GM19239 (cell line): ENCODE measurements at regions not wholly inside any gene's neighbourhood (a gene's known extent, or its start where the extent isn't known, plus 50 kb on each side); places are given as distances from the start of the nearest gene placed in this dataset.
"Not testable (repeated sequence)": the region's sequence is repeated elsewhere in the genome, so short reads cannot be mapped to it uniquely, and the experiment has no call there.

Source experiments
- DNase-seq: peaks from one replicate; pipeline ENCODE4 v3.0.0; 2011; ENCODE audit warnings: low spot score; ENCODE audit not compliant: insufficient read length
- FAIRE-seq: peaks from 2 replicates; lab custom pipeline; 2011; peaks lifted over from hg19 to GRCh38; lab: Jason Lieb, UNC

- FAIRE-seq (no peak), DNase-seq (no peak)
Measured at GRCh38 chr12:66733321-66733720, 54.4 kb upstream of the GRIP1 start.

DNA sequence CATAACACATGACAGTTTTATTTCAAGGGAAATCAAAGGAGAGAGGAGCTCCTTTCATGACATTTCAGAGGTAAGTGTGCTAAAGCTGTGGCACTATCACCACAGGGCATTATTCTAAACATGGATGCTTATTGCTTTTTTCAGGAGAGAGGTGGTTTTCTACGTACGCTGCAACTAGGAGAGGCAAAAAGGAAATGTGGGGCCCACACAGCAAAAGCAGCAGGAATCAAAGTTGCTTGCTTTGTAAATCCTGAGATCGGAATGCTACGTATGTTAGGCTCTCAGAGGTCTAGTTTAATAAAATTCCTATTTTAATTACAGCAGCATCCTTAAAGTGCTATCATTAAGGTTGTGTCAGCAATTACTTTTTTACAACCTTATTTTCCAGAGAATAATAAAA, 55.0 kb upstream of the GRIP1 start:
- FAIRE-seq (no peak), DNase-seq (no peak)

GRCh38 chr12:66735275-66735674, 56.4 kb upstream of the GRIP1 start:
- no peak for FAIRE-seq

GRCh38 chr12:66736931-66737330, 58.1 kb upstream of the GRIP1 start:
- FAIRE-seq (no peak), DNase-seq (no peak)

More at GRCh38 chr12:66735275-66735674, 56.4 kb upstream of the GRIP1 start:
- DNase-seq = no peak

DNA sequence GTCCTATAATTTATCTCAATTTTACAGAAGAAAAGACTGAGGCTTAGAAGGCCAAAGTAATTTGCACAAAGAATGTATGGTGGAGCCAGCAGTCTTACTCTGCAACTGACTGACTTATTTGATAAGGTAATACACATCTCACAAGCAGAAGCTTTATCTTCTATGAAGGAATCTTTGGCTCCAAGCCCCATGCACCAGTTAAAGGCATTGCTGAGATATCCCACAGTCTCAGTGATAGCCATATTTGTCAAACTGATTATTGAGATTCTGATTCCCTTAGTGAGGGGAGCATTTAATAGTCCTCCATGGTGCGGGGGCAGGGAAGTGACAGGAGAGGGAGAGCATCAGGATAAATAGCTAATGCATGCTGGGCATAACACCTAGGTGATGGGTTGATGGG, 60.4 kb upstream of the GRIP1 start:
- DNase-seq = no peak
- no peak for FAIRE-seq

GRCh38 chr12:66739940-66740651, 61.2 kb upstream of the GRIP1 start:
- FAIRE-seq = no peak

GRCh38 chr12:66740732-66741131, 61.9 kb upstream of the GRIP1 start:
- FAIRE-seq = no peak
- no peak for DNase-seq

More at GRCh38 chr12:66739940-66740651, 61.2 kb upstream of the GRIP1 start:
- no peak for DNase-seq

- FAIRE-seq (no peak), DNase-seq (no peak)
Measured at GRCh38 chr12:66741919-66742318, 63.0 kb upstream of the GRIP1 start.

GRCh38 chr12:66742508-66743367, 63.9 kb upstream of the GRIP1 start:
- DNase-seq = no peak
- no peak for FAIRE-seq

GRCh38 chr12:66744461-66744860, 65.6 kb upstream of the GRIP1 start:
- FAIRE-seq (no peak), DNase-seq (no peak)

GRCh38 chr12:66744956-66745383, 66.1 kb upstream of the GRIP1 start:
- no peak for FAIRE-seq
- no peak for DNase-seq

DNA sequence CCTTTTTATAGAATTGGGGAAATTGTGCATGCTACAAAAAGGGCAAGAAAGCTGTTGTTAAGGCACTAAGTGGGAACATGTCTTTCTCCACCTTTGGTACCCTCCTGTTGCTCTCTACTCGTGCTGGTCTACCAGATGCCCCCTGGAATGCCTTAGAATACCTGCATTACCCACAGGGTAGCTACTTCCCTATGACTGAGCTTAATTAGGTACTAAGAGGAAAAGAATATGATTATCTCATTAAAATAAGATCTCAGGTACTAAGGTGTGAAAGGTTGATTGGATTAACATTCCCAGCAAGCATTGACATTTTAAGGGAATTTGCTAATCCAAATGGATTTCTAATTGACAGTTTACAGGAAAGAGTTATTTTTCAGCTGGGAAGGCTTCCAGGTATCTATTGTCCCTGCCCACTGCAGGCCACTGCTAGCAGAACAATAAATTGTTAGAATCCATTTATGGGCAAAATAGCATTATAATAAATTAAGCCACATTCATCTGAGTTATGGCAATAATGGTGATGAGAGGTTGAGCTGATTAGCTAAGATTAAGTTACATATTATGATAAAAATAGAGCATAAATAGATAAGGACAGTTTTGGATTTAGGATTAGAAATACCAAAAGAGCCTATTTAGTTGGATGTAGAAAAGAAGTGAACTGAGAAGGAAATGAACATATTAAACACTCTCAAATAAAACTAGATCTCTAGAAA, 67.8 kb upstream of the GRIP1 start:
- DNase-seq (no peak), FAIRE-seq (no peak)

- FAIRE-seq (no peak), DNase-seq (no peak)
Measured at GRCh38 chr12:66751432-66752113, 72.7 kb upstream of the GRIP1 start.

DNA sequence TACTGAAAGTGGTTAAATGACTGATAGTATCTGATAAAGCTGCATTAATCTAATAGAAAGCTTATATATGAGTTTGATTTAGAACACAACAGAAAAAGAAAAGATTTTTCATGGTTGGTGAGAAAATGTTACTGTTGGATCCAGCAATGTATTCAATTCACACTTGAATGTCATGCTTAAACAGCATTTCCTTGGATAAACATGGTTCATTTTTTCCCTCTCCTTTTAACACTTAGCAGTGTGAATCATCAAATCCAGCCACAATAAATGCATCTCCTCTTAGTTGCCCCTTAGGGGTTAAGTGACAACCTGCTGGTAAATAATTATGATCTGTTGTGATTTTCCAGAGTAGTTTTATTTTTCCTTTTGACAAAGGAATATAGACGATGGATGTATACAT, 74.9 kb upstream of the GRIP1 start:
- DNase-seq (no peak), FAIRE-seq (no peak)

- FAIRE-seq (no peak), DNase-seq (no peak)
Measured at GRCh38 chr12:66755727-66756395, 77.0 kb upstream of the GRIP1 start.

DNA sequence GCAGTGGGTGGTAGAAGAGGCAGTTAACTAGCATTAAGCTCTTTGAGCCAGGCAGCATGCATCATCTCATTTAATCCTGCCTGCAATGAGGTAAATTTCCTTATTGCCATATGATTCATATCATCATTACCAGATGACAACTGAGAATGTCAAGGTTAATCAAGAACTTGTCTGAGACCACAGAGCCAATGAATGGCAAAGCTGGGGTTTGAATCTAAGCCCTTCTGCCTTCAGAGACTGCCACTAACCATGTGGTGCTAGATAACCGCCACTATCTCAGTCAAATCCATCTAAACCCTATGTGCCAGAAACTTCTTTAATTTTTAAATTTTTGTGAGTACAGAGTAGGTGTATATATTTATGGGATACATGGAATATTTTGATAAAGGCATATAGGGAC, 77.8 kb upstream of the GRIP1 start:
- FAIRE-seq (no peak), DNase-seq (no peak)

- DNase-seq, FAIRE-seq: not testable (repeated sequence)
Measured at GRCh38 chr12:66760122-66760521, 81.2 kb upstream of the GRIP1 start.

DNA sequence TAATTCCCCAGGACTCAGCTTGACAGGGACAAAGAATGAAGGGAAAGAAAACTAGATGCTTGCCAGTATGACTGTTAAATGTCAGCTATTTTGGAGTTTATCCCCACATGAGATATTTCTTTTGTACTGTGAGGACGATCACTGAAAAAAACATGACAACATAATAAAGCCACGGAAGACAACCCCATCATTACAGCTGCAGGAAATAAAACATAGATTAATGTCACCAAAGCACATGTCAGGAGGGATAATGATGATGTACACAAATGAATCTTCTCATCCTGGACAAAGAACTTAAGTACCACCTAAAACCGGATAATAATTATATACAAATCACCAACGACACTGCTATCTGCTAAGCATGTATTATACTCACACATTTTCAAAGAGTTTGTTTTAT, 84.6 kb upstream of the GRIP1 start:
- no peak for DNase-seq
- no peak for FAIRE-seq

DNA sequence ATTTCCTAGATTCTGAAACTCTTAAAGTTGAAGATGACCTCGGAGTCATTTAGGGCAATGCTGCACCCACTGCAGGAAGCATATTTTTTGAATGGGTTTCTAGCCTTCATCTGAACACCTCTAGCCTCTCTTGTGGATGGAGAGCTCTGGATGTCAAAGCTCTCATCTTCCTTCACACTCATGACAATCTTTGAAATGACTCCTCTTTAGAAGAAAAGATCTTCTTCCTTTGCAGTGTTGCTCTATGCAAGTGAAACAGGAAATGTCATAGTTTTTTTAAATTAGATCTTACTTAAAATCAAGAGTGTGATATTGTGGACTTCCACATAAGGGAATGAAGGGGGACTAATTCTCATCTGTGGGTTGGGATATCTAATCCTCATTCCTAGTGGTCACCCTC, 86.3 kb upstream of the GRIP1 start:
- no peak for DNase-seq

GRCh38 chr12:66767536-66767935, 88.7 kb upstream of the GRIP1 start:
- DNase-seq (no peak), FAIRE-seq (no peak)

More for the DNA sequence above, 86.3 kb upstream of the GRIP1 start:
- no peak for FAIRE-seq
